ENCODE measurements at regions not wholly inside any gene's neighbourhood (a gene's known extent, or its start where the extent isn't known, plus 50 kb on each side); places are given as distances from the start of the nearest gene placed in this dataset.

GRCh38 chr16:13312063-13312462, 410.7 kb downstream of the SHISA9 start:
- Histone ChIP-seq H3K4me2 (ENCODE audit: low read length) (no peak overlapping the region), H3K4me3 (ENCODE audit: low read length) (no peak overlapping the region), H3K9ac (ENCODE audit: low read length) (no peak overlapping the region), H3K9me3 (ENCODE audit: low read length) (no peaks in the 10 kb centered on the region), H3F3A (ENCODE audit: low read length, unreplicated experiment) (no peaks in the 10 kb centered on the region), H3K79me2 (ENCODE audit: low read length) (no peaks in the 10 kb centered on the region), H3K4me1 (ENCODE audit: insufficient read depth, low read length) (no peaks in the 10 kb centered on the region), H3K27ac (ENCODE audit: low read length) (no peak overlapping the region), H3K36me3 (ENCODE audit: low read depth, low read length) (no peaks in the 10 kb centered on the region), H3K9me2 (replicated peaks; ENCODE audit: low read length) (no peaks in the 10 kb centered on the region), H4K20me1 (ENCODE audit: low read length) (no peaks in the 10 kb centered on the region), H2AFZ (ENCODE audit: low read length) (no peak overlapping the region), H3K27me3 (ENCODE audit: low read length) (no peaks in the 10 kb centered on the region)
- intact Hi-C loops (cut with micrococcal nuclease): no loop called here
- no peak for DNase-seq
- no peak for TF ChIP-seq CTCF (conservative IDR thresholded peaks at IDR 0.05; ENCODE audit: low read depth, low read length)
- TF ChIP-seq EZH2phosphoT487 (IDR thresholded peaks at IDR 0.05; ENCODE audit: borderline replicate concordance, low read length): no peak
- TF ChIP-seq EZH2 (IDR thresholded peaks at IDR 0.05; ENCODE audit: low read length, unreplicated experiment): no peak
- BruUV-seq (replicated peaks): no TSS peak
- CTCF ChIA-PET: no interaction called here
- POLR2A ChIA-PET (ENCODE audit: unreplicated experiment): no interaction called here
- no peak for ATAC-seq

GRCh38 chr16:13313351-13313750, 412.0 kb downstream of the SHISA9 start:
- CTCF ChIA-PET: no interaction called here
- intact Hi-C loops (cut with micrococcal nuclease): no loop called here
- DNase-seq (no peak), ATAC-seq (no peak)
- H3K4me1 ChIP-seq (ENCODE audit: insufficient read depth, low read length): no peaks in the 10 kb centered on the region
- H3K4me3 ChIP-seq (ENCODE audit: low read length): no peak overlapping the region
- TF ChIP-seq CTCF (conservative IDR thresholded peaks at IDR 0.05; ENCODE audit: low read depth, low read length): no peak
- H3K27ac ChIP-seq (ENCODE audit: low read length): no peak overlapping the region
- no peak overlapping the region for H3K9ac ChIP-seq (ENCODE audit: low read length)
- no peaks in the 10 kb centered on the region for H4K20me1 ChIP-seq (ENCODE audit: low read length)
- H3K4me2 ChIP-seq (ENCODE audit: low read length): no peak overlapping the region
- no peaks in the 10 kb centered on the region for H3K9me3 ChIP-seq (ENCODE audit: low read length)
- POLR2A ChIA-PET (ENCODE audit: unreplicated experiment): no interaction called here
- H3K36me3 ChIP-seq (ENCODE audit: low read depth, low read length): no peaks in the 10 kb centered on the region
- BruUV-seq (replicated peaks): no TSS peak
- H3K9me2 ChIP-seq (replicated peaks; ENCODE audit: low read length): no peaks in the 10 kb centered on the region
- no peaks in the 10 kb centered on the region for H3F3A ChIP-seq (ENCODE audit: low read length, unreplicated experiment)
- no peak overlapping the region for H2AFZ ChIP-seq (ENCODE audit: low read length)
- no peaks in the 10 kb centered on the region for H3K79me2 ChIP-seq (ENCODE audit: low read length)
- no peaks in the 10 kb centered on the region for H3K27me3 ChIP-seq (ENCODE audit: low read length)

- Histone ChIP-seq H3K4me1 (ENCODE audit: insufficient read depth, low read length) (no peaks in the 10 kb centered on the region), H3K79me2 (ENCODE audit: low read length) (no peaks in the 10 kb centered on the region), H3K9me2 (replicated peaks; ENCODE audit: low read length) (no peaks in the 10 kb centered on the region), H3K9ac (ENCODE audit: low read length) (no peak overlapping the region), H4K20me1 (ENCODE audit: low read length) (no peaks in the 10 kb centered on the region), H3F3A (ENCODE audit: low read length, unreplicated experiment) (no peaks in the 10 kb centered on the region), H3K4me2 (ENCODE audit: low read length) (no peak overlapping the region), H3K4me3 (ENCODE audit: low read length) (no peak overlapping the region), H3K27me3 (ENCODE audit: low read length) (no peaks in the 10 kb centered on the region), H3K9me3 (ENCODE audit: low read length) (no peaks in the 10 kb centered on the region), H3K27ac (ENCODE audit: low read length) (no peak overlapping the region), H3K36me3 (ENCODE audit: low read depth, low read length) (no peaks in the 10 kb centered on the region), H2AFZ (ENCODE audit: low read length) (no peak overlapping the region)
- DNase-seq: no peak
- TF ChIP-seq EZH2phosphoT487 (IDR thresholded peaks at IDR 0.05; ENCODE audit: borderline replicate concordance, low read length) (no peak), EZH2 (IDR thresholded peaks at IDR 0.05; ENCODE audit: low read length, unreplicated experiment) (no peak), CTCF (conservative IDR thresholded peaks at IDR 0.05; ENCODE audit: low read depth, low read length) (no peak)
- CTCF ChIA-PET: no interaction called here
- POLR2A ChIA-PET (ENCODE audit: unreplicated experiment): no interaction called here
- no peak for ATAC-seq
- no TSS peak for BruUV-seq (replicated peaks)
- intact Hi-C loops (cut with micrococcal nuclease): no loop called here
Observed at GRCh38 chr16:13314633-13315032, 413.2 kb downstream of the SHISA9 start.

Measured in PC-3 (cell line).